GM13976 (cell line): ENCODE measurements at regions not wholly inside any gene's neighbourhood (a gene's known extent, or its start where the extent isn't known, plus 50 kb on each side); places are given as distances from the start of the nearest gene placed in this dataset.

Source experiments
- DNase-seq: peaks from one replicate; pipeline ENCODE4 v3.0.0; 2012; ENCODE audit warnings: low spot score
- in situ Hi-C: fragments of 300-500 bp; cut with MboI; formaldehyde crosslinking; loops from one replicate; pipeline ENCODE4 v1.12.0; 2022; ENCODE audit warnings: low sequenced_read_pairs, mixed read lengths, inconsistent platforms; ENCODE audit not compliant: unreplicated experiment
- TF ChIP-seq, protein P1 (sequence below): IDR thresholded peaks from 2 replicates; pipeline ENCODE4 v1.5.1; 2012; ENCODE audit warnings: borderline replicate concordance, mild to moderate bottlenecking; ENCODE audit not compliant: insufficient read depth; ENCODE audit errors: extremely low read depth, missing control alignments, control extremely low read depth

DNA sequence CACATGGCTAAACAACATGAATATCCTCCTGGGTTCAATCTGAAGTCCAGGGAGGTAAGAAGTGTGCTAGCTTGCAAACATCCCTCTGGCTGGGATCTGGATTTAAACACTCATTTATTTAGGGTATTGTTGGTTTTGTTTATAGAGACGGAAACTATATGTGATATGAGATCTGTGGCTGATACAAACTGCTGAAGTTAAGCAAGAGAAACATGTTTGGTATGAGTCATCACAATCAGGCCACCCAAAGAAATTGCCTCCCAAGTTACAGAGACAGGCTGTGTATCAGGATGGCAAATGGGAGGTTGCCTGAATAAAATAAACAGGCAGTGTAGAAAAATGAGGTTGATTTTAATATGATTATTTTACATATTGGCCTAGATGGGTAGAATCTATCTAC, 562.1 kb downstream of the IGSF11 start:
- in situ Hi-C loops, result no loop called here
- TF ChIP-seq, protein P1, sequence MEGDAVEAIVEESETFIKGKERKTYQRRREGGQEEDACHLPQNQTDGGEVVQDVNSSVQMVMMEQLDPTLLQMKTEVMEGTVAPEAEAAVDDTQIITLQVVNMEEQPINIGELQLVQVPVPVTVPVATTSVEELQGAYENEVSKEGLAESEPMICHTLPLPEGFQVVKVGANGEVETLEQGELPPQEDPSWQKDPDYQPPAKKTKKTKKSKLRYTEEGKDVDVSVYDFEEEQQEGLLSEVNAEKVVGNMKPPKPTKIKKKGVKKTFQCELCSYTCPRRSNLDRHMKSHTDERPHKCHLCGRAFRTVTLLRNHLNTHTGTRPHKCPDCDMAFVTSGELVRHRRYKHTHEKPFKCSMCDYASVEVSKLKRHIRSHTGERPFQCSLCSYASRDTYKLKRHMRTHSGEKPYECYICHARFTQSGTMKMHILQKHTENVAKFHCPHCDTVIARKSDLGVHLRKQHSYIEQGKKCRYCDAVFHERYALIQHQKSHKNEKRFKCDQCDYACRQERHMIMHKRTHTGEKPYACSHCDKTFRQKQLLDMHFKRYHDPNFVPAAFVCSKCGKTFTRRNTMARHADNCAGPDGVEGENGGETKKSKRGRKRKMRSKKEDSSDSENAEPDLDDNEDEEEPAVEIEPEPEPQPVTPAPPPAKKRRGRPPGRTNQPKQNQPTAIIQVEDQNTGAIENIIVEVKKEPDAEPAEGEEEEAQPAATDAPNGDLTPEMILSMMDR, result no peak
- DNase-seq, result peak; percentile 1

DNA sequence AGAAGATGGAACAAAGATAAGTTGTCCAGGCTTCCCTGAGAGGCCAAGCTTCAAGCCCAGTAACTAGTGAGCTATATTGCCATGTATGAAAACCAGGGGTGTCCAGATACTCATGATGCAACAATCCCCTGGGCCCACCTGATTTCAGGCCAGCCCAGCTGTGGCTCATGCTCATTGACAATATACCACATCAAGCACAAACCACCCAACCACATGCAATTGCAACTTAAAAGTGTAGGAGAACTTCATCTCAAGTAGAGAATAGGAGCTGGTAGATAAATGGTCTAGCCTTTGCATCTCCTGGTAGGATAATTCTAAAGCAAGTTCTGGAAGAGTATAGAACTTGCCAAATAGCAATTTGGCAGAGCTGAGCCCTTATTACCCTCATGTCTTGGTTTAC, 561.3 kb downstream of the IGSF11 start:
- DNase-seq, result no peak
- TF ChIP-seq, protein P1, result no peak
- in situ Hi-C loops, result no loop called here

DNA sequence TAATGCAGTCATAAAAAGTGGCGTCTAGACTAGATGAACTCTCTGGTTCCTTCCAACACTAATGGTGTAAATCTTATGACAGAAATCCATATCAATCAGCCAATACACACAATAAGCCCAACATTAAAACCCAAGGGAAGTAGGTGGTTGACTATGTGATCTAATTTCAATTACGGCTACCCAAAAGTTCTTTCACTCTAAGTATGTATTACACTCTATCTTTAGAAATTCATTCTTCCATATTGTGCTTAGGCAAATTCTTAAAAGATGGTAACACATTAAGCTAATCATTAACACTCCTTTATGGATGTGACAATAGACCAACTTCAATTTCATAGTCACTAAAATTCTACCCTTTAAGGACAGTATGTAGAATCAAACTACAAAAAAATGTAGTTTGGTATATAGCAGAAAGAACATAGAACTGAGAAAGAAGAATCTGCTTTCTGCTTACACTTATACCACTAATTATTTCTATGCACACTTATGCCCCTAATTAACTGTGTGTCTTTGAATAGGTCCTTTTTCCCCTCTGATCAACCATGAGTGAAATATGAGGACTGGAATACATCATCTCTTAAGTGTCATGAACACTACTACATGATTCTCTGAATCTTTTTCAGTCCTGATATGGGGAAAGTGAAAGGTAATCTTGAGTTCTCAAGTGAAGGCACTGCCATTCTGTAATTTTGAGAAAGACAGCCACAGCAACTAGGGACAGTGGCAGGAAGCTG, 557.6 kb downstream of the IGSF11 start:
- in situ Hi-C loops, result no loop called here

DNA sequence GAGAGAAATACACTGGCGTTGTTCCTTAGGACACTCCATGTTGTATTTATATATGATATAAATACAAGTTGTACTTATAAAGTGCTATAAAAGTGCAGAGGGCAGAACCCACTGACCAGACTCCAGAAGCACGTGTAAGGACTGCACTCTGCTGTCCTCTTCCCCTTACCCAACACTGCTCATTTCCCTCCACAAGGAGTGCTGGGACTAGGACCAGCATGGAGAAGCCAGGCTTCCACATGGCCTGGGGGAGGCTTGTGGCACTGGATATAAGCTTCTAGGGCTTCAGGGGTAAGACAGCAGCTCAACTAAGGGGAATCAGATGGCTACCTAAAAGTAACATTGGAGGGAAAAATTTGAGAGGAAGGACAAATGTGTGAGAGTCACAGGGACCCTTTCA, 556.9 kb downstream of the IGSF11 start:
- no peak for DNase-seq
- in situ Hi-C loops, result no loop called here
- TF ChIP-seq, protein P1, result no peak

More for the DNA sequence above, 557.6 kb downstream of the IGSF11 start:
- no peak for DNase-seq
- TF ChIP-seq, protein P1, result no peak

DNA sequence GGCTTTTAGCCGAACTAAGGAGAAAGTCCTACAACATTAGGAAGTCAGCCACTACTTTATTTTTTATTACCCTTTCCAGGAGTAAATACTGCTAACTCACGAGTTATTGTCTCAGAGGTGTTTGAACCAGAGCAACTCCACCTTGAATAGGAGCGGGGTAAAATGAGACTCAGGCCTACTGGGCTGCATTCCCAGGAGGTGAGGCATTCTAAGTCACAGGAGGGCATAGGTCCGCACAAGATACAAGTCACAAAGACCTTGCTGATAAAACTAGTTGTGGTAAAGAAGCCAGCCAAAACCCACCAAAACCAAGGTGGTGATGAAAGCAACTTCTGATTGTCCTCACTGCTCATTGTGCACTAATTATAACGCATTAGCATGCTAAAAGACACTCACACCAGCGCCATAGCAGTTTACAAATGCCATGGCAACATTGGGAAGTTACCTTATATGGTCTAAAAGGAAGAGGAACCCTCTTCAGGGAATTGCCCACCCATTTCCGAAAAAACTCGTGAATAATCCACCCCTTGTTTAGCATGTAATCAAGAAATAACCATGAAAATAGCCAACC, 555.9 kb downstream of the IGSF11 start:
- no peak for DNase-seq

DNA sequence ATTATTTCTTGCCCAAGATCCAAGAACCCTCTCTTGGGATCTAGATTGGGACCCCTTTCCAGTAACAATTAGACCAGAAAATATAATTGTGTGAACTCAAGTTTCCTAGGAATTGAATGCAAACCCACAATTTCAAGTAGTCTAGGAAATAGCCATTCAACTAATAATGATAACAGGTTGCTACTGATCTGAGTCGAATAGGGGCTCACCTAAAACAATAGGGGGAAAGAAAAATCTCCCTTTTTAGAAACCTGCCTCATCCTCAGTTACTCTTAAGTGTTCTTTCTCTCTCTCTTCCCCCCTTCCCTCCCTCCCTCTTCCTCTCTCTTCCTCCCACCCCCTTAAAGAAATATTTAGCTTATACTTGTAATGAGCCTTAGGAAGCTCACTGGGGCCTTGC, 555.3 kb downstream of the IGSF11 start:
- in situ Hi-C loops, result no loop called here
- no peak for DNase-seq
- TF ChIP-seq, protein P1, result no peak

More for the DNA sequence above, 555.9 kb downstream of the IGSF11 start:
- in situ Hi-C loops, result no loop called here
- TF ChIP-seq, protein P1, result no peak
